H9 (cell line): ENCODE measurements at regions not wholly inside any gene's neighbourhood (a gene's known extent, or its start where the extent isn't known, plus 50 kb on each side); places are given as distances from the start of the nearest gene placed in this dataset.

ENCODE experiments used
- DNase-seq: peaks from one replicate; pipeline ENCODE4 v3.0.0-alpha.2; 2017
- H2AFZ ChIP-seq: one replicate; pipeline ENCODE4 v1.6.1; 2013; ENCODE audit warnings: mild to moderate bottlenecking, low read length, control low read depth, moderate library complexity
- H2AK5ac ChIP-seq: 2 replicates; pipeline ENCODE4 v1.6.1; 2013; ENCODE audit warnings: low read length, control low read depth, mixed read lengths; ENCODE audit not compliant: insufficient read length
- H2BK120ac ChIP-seq: one replicate; pipeline ENCODE4 v1.6.1; 2013; ENCODE audit warnings: low read depth, mild to moderate bottlenecking, low read length, control low read depth, inconsistent platforms; ENCODE audit not compliant: poor library complexity, severe bottlenecking
- H2BK12ac ChIP-seq: 2 replicates; pipeline ENCODE4 v1.6.1; 2013; ENCODE audit warnings: low read length, control low read depth, mixed read lengths, low read depth; ENCODE audit not compliant: insufficient read length
- H2BK15ac ChIP-seq: 2 replicates; pipeline ENCODE4 v1.6.1; 2013; ENCODE audit warnings: low read depth, low read length, control low read depth
- H2BK20ac ChIP-seq: one replicate; pipeline ENCODE4 v1.6.1; 2013; ENCODE audit warnings: low read depth, mild to moderate bottlenecking, low read length, control low read depth, inconsistent platforms; ENCODE audit not compliant: poor library complexity, severe bottlenecking
- H2BK5ac ChIP-seq: 2 replicates; pipeline ENCODE4 v1.6.1; 2013; ENCODE audit warnings: low read length, control low read depth, mixed read lengths; ENCODE audit not compliant: insufficient read length
- H3K14ac ChIP-seq: 2 replicates; pipeline ENCODE4 v1.6.1; 2013; ENCODE audit warnings: low read length, control low read depth; ENCODE audit not compliant: insufficient read depth
- H3K18ac ChIP-seq: 2 replicates; pipeline ENCODE4 v1.6.1; 2013; ENCODE audit warnings: low read depth, mild to moderate bottlenecking, mixed read lengths, low read length, control low read depth; ENCODE audit not compliant: insufficient read length
- H3K23ac ChIP-seq: 2 replicates; pipeline ENCODE4 v1.6.1; 2013; ENCODE audit warnings: low read length, control low read depth, mixed read lengths, low read depth; ENCODE audit not compliant: insufficient read length
- H3K23me2 ChIP-seq: 2 replicates; pipeline ENCODE4 v1.6.1; 2013; ENCODE audit warnings: low read depth, mild to moderate bottlenecking, mixed read lengths, low read length, control low read depth; ENCODE audit not compliant: insufficient read length, poor library complexity, severe bottlenecking
- H3K27ac ChIP-seq: 2 replicates; pipeline ENCODE4 v1.5.1; 2013; ENCODE audit warnings: low read length, control low read depth, mixed read lengths, low read depth; ENCODE audit not compliant: insufficient read length
- H3K27me3 ChIP-seq: 2 replicates; pipeline ENCODE4 v1.6.1; 2013; ENCODE audit warnings: low read length, control low read depth, inconsistent platforms; ENCODE audit not compliant: insufficient read depth
- H3K4ac ChIP-seq: 2 replicates; pipeline ENCODE4 v1.6.1; 2013; ENCODE audit warnings: low read depth, mild to moderate bottlenecking, control low read depth, inconsistent platforms, low read length, moderate library complexity
- H3K4me1 ChIP-seq: 2 replicates; pipeline ENCODE4 v1.6.1; 2013; ENCODE audit warnings: low read length, control low read depth, inconsistent platforms; ENCODE audit not compliant: insufficient read depth
- H3K4me2 ChIP-seq: 2 replicates; pipeline ENCODE4 v1.6.1; 2013; ENCODE audit warnings: low read length, control low read depth, mixed read lengths; ENCODE audit not compliant: insufficient read length, insufficient read depth
- H3K56ac ChIP-seq: 2 replicates; pipeline ENCODE4 v1.6.1; 2013; ENCODE audit warnings: low read depth, mild to moderate bottlenecking, mixed read lengths, low read length, control low read depth; ENCODE audit not compliant: insufficient read length
- H3K79me1 ChIP-seq: 2 replicates; pipeline ENCODE4 v1.6.1; 2013; ENCODE audit warnings: low read depth, mild to moderate bottlenecking, moderate library complexity, low read length, control low read depth, inconsistent platforms; ENCODE audit not compliant: insufficient read depth, poor library complexity, severe bottlenecking
- H3K79me2 ChIP-seq: 2 replicates; pipeline ENCODE4 v1.6.1; 2013; ENCODE audit warnings: low read length, control low read depth, inconsistent platforms; ENCODE audit not compliant: insufficient read depth
- H3K9ac ChIP-seq: 2 replicates; pipeline ENCODE4 v1.6.1; 2013; ENCODE audit warnings: low read length, control low read depth, mixed read lengths; ENCODE audit not compliant: insufficient read length; ENCODE audit errors: extremely low read depth
- H3K9me3 ChIP-seq: one replicate; pipeline ENCODE4 v1.6.1; 2013; ENCODE audit warnings: low read depth, low read length, inconsistent platforms; ENCODE audit not compliant: control insufficient read depth
- H3T11ph ChIP-seq: one replicate; pipeline ENCODE4 v1.6.1; 2013; ENCODE audit warnings: mild to moderate bottlenecking, low read length, control low read depth, inconsistent platforms
- H4K20me1 ChIP-seq: one replicate; pipeline ENCODE4 v1.6.1; 2013; ENCODE audit not compliant: control insufficient read depth, insufficient read length, insufficient read depth
- H4K5ac ChIP-seq: 2 replicates; pipeline ENCODE4 v1.6.1; 2013; ENCODE audit warnings: low read depth, mild to moderate bottlenecking, mixed read lengths, low read length, control low read depth; ENCODE audit not compliant: insufficient read length
- H4K8ac ChIP-seq: replicated peaks from 2 replicates; pipeline ENCODE4 v1.6.1; 2013; ENCODE audit warnings: low read length, control low read depth, mixed read lengths, low read depth; ENCODE audit not compliant: insufficient read length
- H4K91ac ChIP-seq: 2 replicates; pipeline ENCODE4 v1.6.1; 2013; ENCODE audit warnings: low read depth, mild to moderate bottlenecking, moderate library complexity, mixed read lengths, low read length, control low read depth; ENCODE audit not compliant: insufficient read length
- H3K27ac Mint-ChIP-seq, 3 experiments: 2 replicates in 2 of 3; 3 replicates in 1 of 3; pipeline ENCODE4 v1.8.0; 2020 to 2021; ENCODE audit warnings: mixed read lengths in 3 of 3, mild to moderate bottlenecking in 1 of 3, moderate library complexity in 1 of 3
- H3K27me3 Mint-ChIP-seq: 2 replicates; pipeline ENCODE4 v1.8.0; 2021; ENCODE audit warnings: low read depth, mild to moderate bottlenecking, moderate library complexity, mixed read lengths
- H3K36me3 Mint-ChIP-seq, 3 experiments: 2 replicates in 2 of 3; 3 replicates in 1 of 3; pipeline ENCODE4 v1.8.0; 2020 to 2021; ENCODE audit warnings: low read depth in 3 of 3, mixed read lengths in 3 of 3; ENCODE audit not compliant: insufficient read depth in 1 of 3
- H3K4me1 Mint-ChIP-seq, 2 experiments: 2 replicates each; pipeline ENCODE4 v1.8.0; 2020; ENCODE audit warnings: mixed read lengths in 2 of 2
- H3K4me3 Mint-ChIP-seq, 2 experiments: 2 replicates in 1 of 2; 3 replicates in 1 of 2; pipeline ENCODE4 v1.8.0; 2020 to 2021; ENCODE audit warnings: mild to moderate bottlenecking in 2 of 2, mixed read lengths in 2 of 2, moderate library complexity in 1 of 2
- H3K9me3 Mint-ChIP-seq, 2 experiments: 2 replicates in 1 of 2; 3 replicates in 1 of 2; pipeline ENCODE4 v1.8.0; 2020; ENCODE audit warnings: mild to moderate bottlenecking in 2 of 2, mixed read lengths in 2 of 2, moderate library complexity in 1 of 2
- WGBS: extraction: QIAGEN DNeasy Blood & Tissue Kit; methylation state at CpG from one replicate; pipeline ENCODE4 v1.1.7; 2013; ENCODE audit warnings: missing lambda C conversion rate, low lambda C conversion rate, mixed read lengths; ENCODE audit not compliant: insufficient read length; ENCODE audit errors: extremely low coverage; 5-methylcytosine and 5-hydroxymethylcytosine counted together
- TF ChIP-seq, protein P1 (sequence below): fragments of 200-600 bp; sonication (generic); conservative IDR thresholded peaks from 3 replicates; pipeline ENCODE4 v1.8.0; 2021; ENCODE audit warnings: antibody characterized with exemption, mild to moderate bottlenecking

DNA sequence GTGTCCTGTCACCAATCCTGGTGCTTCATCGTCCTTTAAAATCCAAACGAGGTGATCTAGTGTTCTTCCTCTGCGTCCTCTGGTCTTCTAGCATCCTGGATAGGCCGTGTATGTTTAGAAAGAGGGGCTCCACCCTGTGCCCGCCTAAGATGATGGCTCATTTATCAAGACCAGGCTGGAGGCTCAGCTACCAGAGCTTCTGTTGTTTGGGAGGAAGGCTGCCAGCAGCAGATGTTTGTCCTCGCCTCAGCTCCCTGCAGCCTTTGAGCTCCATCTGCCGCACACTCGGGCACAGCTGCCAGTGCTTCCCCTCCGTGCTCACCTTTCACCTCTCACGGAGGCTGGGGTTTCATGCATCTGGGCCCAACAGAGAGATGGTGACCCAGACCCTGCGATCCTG lies 954.7 kb upstream of the RBFOX1 start:
- no peak overlapping the region for H3K27ac ChIP-seq
- TF ChIP-seq, protein P1, sequence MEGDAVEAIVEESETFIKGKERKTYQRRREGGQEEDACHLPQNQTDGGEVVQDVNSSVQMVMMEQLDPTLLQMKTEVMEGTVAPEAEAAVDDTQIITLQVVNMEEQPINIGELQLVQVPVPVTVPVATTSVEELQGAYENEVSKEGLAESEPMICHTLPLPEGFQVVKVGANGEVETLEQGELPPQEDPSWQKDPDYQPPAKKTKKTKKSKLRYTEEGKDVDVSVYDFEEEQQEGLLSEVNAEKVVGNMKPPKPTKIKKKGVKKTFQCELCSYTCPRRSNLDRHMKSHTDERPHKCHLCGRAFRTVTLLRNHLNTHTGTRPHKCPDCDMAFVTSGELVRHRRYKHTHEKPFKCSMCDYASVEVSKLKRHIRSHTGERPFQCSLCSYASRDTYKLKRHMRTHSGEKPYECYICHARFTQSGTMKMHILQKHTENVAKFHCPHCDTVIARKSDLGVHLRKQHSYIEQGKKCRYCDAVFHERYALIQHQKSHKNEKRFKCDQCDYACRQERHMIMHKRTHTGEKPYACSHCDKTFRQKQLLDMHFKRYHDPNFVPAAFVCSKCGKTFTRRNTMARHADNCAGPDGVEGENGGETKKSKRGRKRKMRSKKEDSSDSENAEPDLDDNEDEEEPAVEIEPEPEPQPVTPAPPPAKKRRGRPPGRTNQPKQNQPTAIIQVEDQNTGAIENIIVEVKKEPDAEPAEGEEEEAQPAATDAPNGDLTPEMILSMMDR, result no peak
- H3K18ac ChIP-seq, result no peak overlapping the region
- Mint-ChIP-seq H3K27me3 (no peaks in the 10 kb centered on the region), H3K36me3 (no peaks in the 10 kb centered on the region), H3K4me3 (no peak overlapping the region), H3K9me3 (no peaks in the 10 kb centered on the region), H3K27ac (no peak overlapping the region), H3K4me1 (peaks cover 22 to 24% of the 10 kb centered on the region in 2 experiments)
- H3K79me2 ChIP-seq, result no peaks in the 10 kb centered on the region
- H3K4ac ChIP-seq, result no peak overlapping the region
- no peak overlapping the region for H4K91ac ChIP-seq
- no peak overlapping the region for H2BK20ac ChIP-seq
- no peaks in the 10 kb centered on the region for H3K27me3 ChIP-seq
- no peak overlapping the region for H4K5ac ChIP-seq
- no CpG with 5 or more reads among the region's 11 CpGs for WGBS
- H2AK5ac ChIP-seq, result no peak overlapping the region
- no peak overlapping the region for H3K4me2 ChIP-seq
- H3K9me3 ChIP-seq, result no peaks in the 10 kb centered on the region
- H3K23me2 ChIP-seq, result no peaks in the 10 kb centered on the region
- no peak overlapping the region for H2BK120ac ChIP-seq
- no peak overlapping the region for H4K8ac ChIP-seq
- no peaks in the 10 kb centered on the region for H3K79me1 ChIP-seq
- H2BK15ac ChIP-seq, result no peak overlapping the region
- H3K14ac ChIP-seq, result no peak overlapping the region
- peaks cover 8% of the 10 kb centered on the region; the same call in 1 of the 2 replicates for H3K4me1 ChIP-seq
- no peak for DNase-seq
- H3K56ac ChIP-seq, result no peak overlapping the region
- H2BK5ac ChIP-seq, result no peak overlapping the region
- H3K23ac ChIP-seq, result no peak overlapping the region
- H3T11ph ChIP-seq, result no peak overlapping the region
- no peaks in the 10 kb centered on the region for H4K20me1 ChIP-seq
- H2BK12ac ChIP-seq, result no peak overlapping the region
- H3K9ac ChIP-seq, result no peak overlapping the region
- H2AFZ ChIP-seq, result no peak overlapping the region
